Lower leg skin (tissue), 3 donors: ENCODE measurements at regions not wholly inside any gene's neighbourhood (a gene's known extent, or its start where the extent isn't known, plus 50 kb on each side); places are given as distances from the start of the nearest gene placed in this dataset.

ENCODE experiments used
- CTCF ChIP-seq, 3 donors: fragments of 450-650 bp; IDR thresholded peaks; one replicate each; pipeline ENCODE4 v1.5.1; 2016; ENCODE audit warnings: antibody characterized with exemption in 3 of 3, mild to moderate bottlenecking in 3 of 3, moderate library complexity in 2 of 3
- POLR2A ChIP-seq, 2 donors: fragments of 450-650 bp; IDR thresholded peaks; one replicate each; pipeline ENCODE4 v1.6.1; 2016 to 2017; ENCODE audit warnings: antibody characterized with exemption in 2 of 2, mild to moderate bottlenecking in 1 of 2, moderate library complexity in 1 of 2

- no peak for TF ChIP-seq CTCF (IDR thresholded peaks at IDR 0.05)
- TF ChIP-seq POLR2A (IDR thresholded peaks at IDR 0.05), result no peak
Observed at GRCh38 chr14:97959251-97959650, 1162.1 kb downstream of the VRK1 start.
